HL-60 (cell line): ENCODE measurements at regions not wholly inside any gene's neighbourhood (a gene's known extent, or its start where the extent isn't known, plus 50 kb on each side); places are given as distances from the start of the nearest gene placed in this dataset.

Experiments used
- DNase-seq, 2 experiments: peaks; one replicate each; pipeline ENCODE4 v3.0.0-alpha.2; 2010 to 2020; ENCODE audit warnings: low read depth in 1 of 2, low spot score in 1 of 2
- H3K27ac ChIP-seq: fragments of 250-450 bp; sonication (Bioruptor Pico); replicated peaks from 2 replicates; pipeline ENCODE4 v1.5.1; 2020; ENCODE audit warnings: mild to moderate bottlenecking, moderate library complexity
- H3K27me3 ChIP-seq: fragments of 250-450 bp; sonication (Bioruptor Pico); 2 replicates; pipeline ENCODE4 v1.5.1; 2021; ENCODE audit warnings: mild to moderate bottlenecking, moderate library complexity; ENCODE audit not compliant: insufficient read depth, poor library complexity, severe bottlenecking
- H3K4me3 ChIP-seq: replicated peaks from 2 replicates; pipeline ENCODE4 v1.5.1; 2011; ENCODE audit warnings: mild to moderate bottlenecking, control low read depth, low read length; ENCODE audit not compliant: insufficient read depth
- CTCF ChIP-seq: IDR thresholded peaks from one replicate; pipeline ENCODE4 v1.5.1; 2011; ENCODE audit warnings: low read length, control low read depth, inconsistent platforms; ENCODE audit not compliant: insufficient read depth
- GABPA ChIP-seq: IDR thresholded peaks from 2 replicates; pipeline ENCODE4 v1.6.1; 2012; ENCODE audit warnings: low read depth
- POLR2AphosphoS5 ChIP-seq: IDR thresholded peaks from 2 replicates; pipeline ENCODE4 v1.6.1; 2012; ENCODE audit warnings: low read depth
- REST ChIP-seq: IDR thresholded peaks from 2 replicates; pipeline ENCODE4 v1.6.1; 2012; ENCODE audit warnings: low read depth; ENCODE audit not compliant: insufficient replicate concordance
- SPI1 ChIP-seq: IDR thresholded peaks from 2 replicates; pipeline ENCODE4 v1.6.1; 2012; ENCODE audit warnings: low read depth, mild to moderate bottlenecking, borderline replicate concordance

- no peak for TF ChIP-seq POLR2AphosphoS5
- no peak for TF ChIP-seq REST
- TF ChIP-seq GABPA, result no peak
- no peak for TF ChIP-seq CTCF
- no peak for TF ChIP-seq SPI1
- no peak overlapping the region for H3K4me3 ChIP-seq
- H3K27me3 ChIP-seq, result no peaks in the 10 kb centered on the region
- DNase-seq, result no peak
- no peak overlapping the region for H3K27ac ChIP-seq
Measured at GRCh38 chr12:92290350-92290695, 144.7 kb upstream of the BTG1 start.

- Histone ChIP-seq H3K27me3 (no peaks in the 10 kb centered on the region), H3K27ac (no peak overlapping the region), H3K4me3 (no peak overlapping the region)
- TF ChIP-seq SPI1 (no peak), POLR2AphosphoS5 (no peak)
- DNase-seq, result no peak
Measured at GRCh38 chr12:92289629-92290349, 144.1 kb upstream of the BTG1 start.

- no peak for DNase-seq
- Histone ChIP-seq H3K27me3 (no peaks in the 10 kb centered on the region), H3K27ac (no peak overlapping the region), H3K4me3 (no peak overlapping the region)
- TF ChIP-seq GABPA, result no peak
Measured at GRCh38 chr12:92288561-92288960, 142.9 kb upstream of the BTG1 start.

GRCh38 chr12:92278378-92278828 is 132.8 kb upstream of the BTG1 start:
- no peak for DNase-seq
- Histone ChIP-seq H3K27me3 (no peaks in the 10 kb centered on the region), H3K4me3 (no peak overlapping the region), H3K27ac (no peak overlapping the region)
- TF ChIP-seq SPI1, result no peak
- TF ChIP-seq CTCF, result no peak
- TF ChIP-seq REST, result no peak
- no peak for TF ChIP-seq POLR2AphosphoS5
- TF ChIP-seq GABPA, result no peak

GRCh38 chr12:92277795-92278194 is 132.1 kb upstream of the BTG1 start:
- TF ChIP-seq CTCF (no peak), POLR2AphosphoS5 (no peak), GABPA (no peak), REST (no peak), SPI1 (no peak)
- no peak for DNase-seq
- H3K27me3 ChIP-seq, result no peaks in the 10 kb centered on the region
- H3K4me3 ChIP-seq, result no peak overlapping the region
- H3K27ac ChIP-seq, result no peak overlapping the region
